ENCODE measurements at regions not wholly inside any gene's neighbourhood (a gene's known extent, or its start where the extent isn't known, plus 50 kb on each side); places are given as distances from the start of the nearest gene placed in this dataset.
"Not testable (repeated sequence)": the region's sequence is repeated elsewhere in the genome, so short reads cannot be mapped to it uniquely, and the experiment has no call there.

GRCh38 chr7:49596701-49597491, 176.5 kb upstream of the VWC2 start:
- no peak for DNase-seq
- H3K27me3 ChIP-seq (ENCODE audit: low read depth) = no peaks in the 10 kb centered on the region
- no peak overlapping the region for H3K27ac ChIP-seq
- TF ChIP-seq, protein P1, sequence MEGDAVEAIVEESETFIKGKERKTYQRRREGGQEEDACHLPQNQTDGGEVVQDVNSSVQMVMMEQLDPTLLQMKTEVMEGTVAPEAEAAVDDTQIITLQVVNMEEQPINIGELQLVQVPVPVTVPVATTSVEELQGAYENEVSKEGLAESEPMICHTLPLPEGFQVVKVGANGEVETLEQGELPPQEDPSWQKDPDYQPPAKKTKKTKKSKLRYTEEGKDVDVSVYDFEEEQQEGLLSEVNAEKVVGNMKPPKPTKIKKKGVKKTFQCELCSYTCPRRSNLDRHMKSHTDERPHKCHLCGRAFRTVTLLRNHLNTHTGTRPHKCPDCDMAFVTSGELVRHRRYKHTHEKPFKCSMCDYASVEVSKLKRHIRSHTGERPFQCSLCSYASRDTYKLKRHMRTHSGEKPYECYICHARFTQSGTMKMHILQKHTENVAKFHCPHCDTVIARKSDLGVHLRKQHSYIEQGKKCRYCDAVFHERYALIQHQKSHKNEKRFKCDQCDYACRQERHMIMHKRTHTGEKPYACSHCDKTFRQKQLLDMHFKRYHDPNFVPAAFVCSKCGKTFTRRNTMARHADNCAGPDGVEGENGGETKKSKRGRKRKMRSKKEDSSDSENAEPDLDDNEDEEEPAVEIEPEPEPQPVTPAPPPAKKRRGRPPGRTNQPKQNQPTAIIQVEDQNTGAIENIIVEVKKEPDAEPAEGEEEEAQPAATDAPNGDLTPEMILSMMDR (IDR thresholded peaks at IDR 0.05) = no peak
- intact Hi-C loops (cut with DNase I) = no loop called here
- H3K4me1 ChIP-seq = no peaks in the 10 kb centered on the region
- H3K36me3 ChIP-seq = no peaks in the 10 kb centered on the region
- no peaks in the 10 kb centered on the region for H3K9me3 ChIP-seq
- no peak for ATAC-seq
- no peak overlapping the region for H3K4me3 ChIP-seq

DNA sequence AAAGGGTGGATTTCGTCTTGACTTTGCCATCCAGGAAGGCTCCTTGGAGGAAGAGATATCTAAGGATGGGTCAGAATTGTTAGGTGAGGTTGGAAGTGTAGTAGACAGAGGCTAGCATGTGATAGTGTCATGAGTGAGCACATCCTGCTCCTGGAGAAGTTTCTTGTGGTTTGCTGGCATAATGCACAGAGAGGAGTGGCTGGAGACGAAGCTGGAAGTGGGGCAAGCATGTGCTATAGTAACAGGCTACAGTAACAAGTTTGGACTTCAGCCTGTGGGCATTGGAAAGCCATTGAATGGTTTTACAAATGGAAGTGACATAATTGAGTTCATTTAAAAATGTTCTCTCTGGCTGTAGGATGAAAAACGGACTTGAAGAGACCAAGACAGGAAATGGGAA, 175.6 kb upstream of the VWC2 start:
- DNase-seq (no peak), ATAC-seq (peak in 1 of 2 donors; percentile 35)
- intact Hi-C loops (cut with DNase I) = no loop called here
- Histone ChIP-seq H3K27me3 (ENCODE audit: low read depth) (no peaks in the 10 kb centered on the region), H3K4me3 (no peak overlapping the region), H3K9me3 (no peaks in the 10 kb centered on the region), H3K27ac (no peak overlapping the region), H3K36me3 (no peaks in the 10 kb centered on the region), H3K4me1 (no peaks in the 10 kb centered on the region)
- TF ChIP-seq, protein P1 (IDR thresholded peaks at IDR 0.05) = no peak

- Histone ChIP-seq H3K27ac (no peak overlapping the region), H3K4me3 (no peak overlapping the region), H3K9me3 (no peaks in the 10 kb centered on the region), H3K4me1 (no peaks in the 10 kb centered on the region), H3K27me3 (ENCODE audit: low read depth) (no peaks in the 10 kb centered on the region), H3K36me3 (no peaks in the 10 kb centered on the region)
- intact Hi-C loops (cut with DNase I) = no loop called here
- ATAC-seq = no peak
- TF ChIP-seq, protein P1 (IDR thresholded peaks at IDR 0.05) = no peak
- DNase-seq = no peak
Observed at GRCh38 chr7:49611951-49612350, 161.5 kb upstream of the VWC2 start.

GRCh38 chr7:49613759-49614158, 159.7 kb upstream of the VWC2 start:
- DNase-seq (no peak), ATAC-seq (no peak)
- no peaks in the 10 kb centered on the region for H3K36me3 ChIP-seq
- no peak overlapping the region for H3K27ac ChIP-seq
- intact Hi-C loops (cut with DNase I) = no loop called here
- no peak overlapping the region for H3K4me3 ChIP-seq
- no peaks in the 10 kb centered on the region for H3K27me3 ChIP-seq (ENCODE audit: low read depth)
- TF ChIP-seq, protein P1 (IDR thresholded peaks at IDR 0.05) = no peak
- H3K4me1 ChIP-seq = no peaks in the 10 kb centered on the region
- no peaks in the 10 kb centered on the region for H3K9me3 ChIP-seq

DNA sequence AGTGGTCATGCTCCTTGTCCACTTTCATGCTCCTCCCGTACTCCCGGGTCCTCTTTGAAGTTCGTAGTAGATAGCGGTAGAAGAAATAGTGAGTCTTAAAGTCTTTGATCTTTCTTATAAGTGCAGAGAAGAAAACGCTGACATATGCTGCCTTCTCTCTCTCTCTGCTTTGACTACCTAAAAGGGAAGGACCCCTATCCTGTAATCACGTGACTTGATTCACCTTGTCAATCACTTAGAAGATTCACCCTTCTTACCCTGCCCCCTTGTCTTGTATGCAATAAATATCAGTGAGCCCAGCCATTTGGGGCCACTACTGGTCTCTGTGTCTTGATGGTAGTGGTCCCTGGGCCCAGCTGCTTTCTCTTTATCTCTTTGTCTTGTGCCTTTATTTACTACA, 158.5 kb upstream of the VWC2 start:
- ATAC-seq; H3K4me3 ChIP-seq; H3K27me3 ChIP-seq (ENCODE audit: low read depth); H3K9me3 ChIP-seq; H3K36me3 ChIP-seq; H3K27ac ChIP-seq; intact Hi-C loops (cut with DNase I); H3K4me1 ChIP-seq; DNase-seq: not testable (repeated sequence)

DNA sequence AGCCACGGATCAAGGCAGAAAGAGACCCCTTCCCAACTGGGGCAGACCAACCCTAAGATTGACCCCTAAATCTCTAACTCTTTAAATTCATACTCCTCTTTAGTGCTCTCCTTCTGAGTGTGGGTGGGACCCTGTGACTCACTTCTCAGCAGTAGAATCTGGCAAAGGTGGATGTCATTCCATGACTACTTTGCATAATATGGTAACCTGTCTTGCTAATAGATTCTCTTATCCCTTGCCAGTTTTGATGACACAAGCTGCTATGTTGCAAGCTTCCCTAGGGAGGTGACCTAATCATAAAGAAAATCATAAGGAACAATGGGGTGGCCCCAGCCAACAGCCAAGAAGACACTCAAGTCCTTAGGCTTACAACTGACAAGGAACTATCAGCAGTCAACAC, 155.4 kb upstream of the VWC2 start:
- intact Hi-C loops (cut with DNase I) = no loop called here
- Histone ChIP-seq H3K4me3 (no peak overlapping the region), H3K27me3 (ENCODE audit: low read depth) (no peaks in the 10 kb centered on the region), H3K9me3 (no peaks in the 10 kb centered on the region), H3K27ac (no peak overlapping the region), H3K36me3 (no peaks in the 10 kb centered on the region), H3K4me1 (no peaks in the 10 kb centered on the region)
- ATAC-seq = no peak
- DNase-seq = no peak
- TF ChIP-seq, protein P1 (IDR thresholded peaks at IDR 0.05) = no peak
